ENCODE measurements at regions not wholly inside any gene's neighbourhood (a gene's known extent, or its start where the extent isn't known, plus 50 kb on each side); places are given as distances from the start of the nearest gene placed in this dataset.

DNA sequence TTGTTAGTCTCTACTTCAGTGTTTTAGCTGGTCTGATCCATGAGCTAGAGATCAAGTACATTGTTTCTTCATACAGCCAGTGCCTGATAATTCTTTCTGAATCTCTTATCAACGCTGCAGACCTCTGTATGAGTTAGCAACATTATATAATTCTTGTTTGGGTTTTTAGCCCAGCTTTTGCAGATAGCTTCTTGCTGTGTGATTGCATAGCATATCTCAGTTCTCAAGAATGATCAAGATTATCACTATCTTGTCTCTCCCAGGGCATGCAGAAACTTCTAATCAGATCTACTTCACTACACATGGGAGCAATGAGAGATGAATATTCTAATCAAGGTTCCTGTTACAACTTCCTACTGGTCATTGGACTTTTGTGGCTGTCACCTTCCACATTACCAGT, 158.3 kb downstream of the FAM174A start:
- no peak for TF ChIP-seq TAF1 (IDR thresholded peaks at IDR 0.05; ENCODE audit: borderline replicate concordance, low read depth, low read length)
- no peak for TF ChIP-seq POLR2A (IDR thresholded peaks at IDR 0.05; ENCODE audit: low read depth, low read length)
- no peak for TF ChIP-seq EGR1 (IDR thresholded peaks at IDR 0.05; ENCODE audit: borderline replicate concordance in 1 of 2, low read depth in 2 of 2, low read length in 2 of 2)
- no peak for TF ChIP-seq CTCF (IDR thresholded peaks at IDR 0.05 in 2 of 3, conservative IDR thresholded peaks at IDR 0.05 in 1 of 3; ENCODE audit: control insufficient read depth in 2 of 3, extremely low read depth in 1 of 3, insufficient read depth in 1 of 3, low read depth in 3 of 3, low read length in 3 of 3)
- no peak for TF ChIP-seq POLR2AphosphoS5 (IDR thresholded peaks at IDR 0.05; ENCODE audit: low read length)
- no peak for TF ChIP-seq CREM (IDR thresholded peaks at IDR 0.05; ENCODE audit: low read depth)
- no peak for TF ChIP-seq NRF1 (conservative IDR thresholded peaks at IDR 0.05; ENCODE audit: low read depth, low read length)
- TF ChIP-seq RAD21 (IDR thresholded peaks at IDR 0.05; ENCODE audit: insufficient read depth, low read depth, low read length): no peak
- TF ChIP-seq RELA (IDR thresholded peaks at IDR 0.05; ENCODE audit: borderline replicate concordance, partially characterized antibody): no peak
- no peak for TF ChIP-seq TCF7 (IDR thresholded peaks at IDR 0.05; ENCODE audit: borderline replicate concordance)
- TF ChIP-seq JUND (IDR thresholded peaks at IDR 0.05; ENCODE audit: low read depth, low read length): no peak
- no peak for TF ChIP-seq ZBTB33 (IDR thresholded peaks at IDR 0.05)
- TF ChIP-seq ZNF274 (IDR thresholded peaks at IDR 0.05; ENCODE audit: insufficient read depth, insufficient read length): no peak
- no peak for TF ChIP-seq BHLHE40 (IDR thresholded peaks at IDR 0.05; ENCODE audit: borderline replicate concordance in 1 of 2, low read depth in 2 of 2, low read length in 1 of 2)
